Sigmoid colon (tissue), 4 donors: ENCODE measurements at regions not wholly inside any gene's neighbourhood (a gene's known extent, or its start where the extent isn't known, plus 50 kb on each side); places are given as distances from the start of the nearest gene placed in this dataset.

Experiments
- EP300 ChIP-seq, 4 donors: sonication (generic); formaldehyde crosslinking; IDR thresholded peaks; one replicate each; pipeline ENCODE4 v1.6.1; 2017; ENCODE audit warnings: antibody characterized with exemption in 4 of 4
- POLR2A ChIP-seq, 2 donors: fragments of 450-650 bp; IDR thresholded peaks; one replicate each; pipeline ENCODE4 v1.6.1; 2016; ENCODE audit warnings: antibody characterized with exemption in 2 of 2, mild to moderate bottlenecking in 2 of 2, moderate library complexity in 2 of 2
- TF ChIP-seq, protein P1 (sequence below), 4 experiments: fragments of 450-650 bp in 3 of 4; fragments of 200-600 bp in 1 of 4; IDR thresholded peaks; one replicate each; pipeline ENCODE4 v1.5.1; 2016 to 2019; ENCODE audit warnings: antibody characterized with exemption in 4 of 4, mild to moderate bottlenecking in 3 of 4, moderate library complexity in 2 of 4

DNA sequence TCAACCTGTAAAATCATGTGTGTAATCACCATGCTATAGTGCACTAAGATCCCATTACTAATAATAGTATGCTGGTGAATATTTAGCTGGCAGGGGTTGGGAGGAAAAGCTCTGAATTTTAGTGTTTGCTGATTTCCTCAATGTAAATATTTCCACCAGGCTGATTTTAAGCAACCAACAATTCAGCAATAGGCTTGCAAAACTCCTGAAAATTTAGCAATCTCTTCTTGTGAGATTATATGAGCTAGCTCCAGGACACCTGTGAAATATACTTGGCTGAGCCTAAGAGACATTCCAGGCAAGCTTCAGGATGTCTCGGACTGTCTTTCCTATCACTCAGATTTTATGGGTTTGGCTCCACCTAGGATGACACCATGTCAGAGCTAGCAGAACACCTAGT, 106.9 kb upstream of the ANO4 start:
- TF ChIP-seq, protein P1, sequence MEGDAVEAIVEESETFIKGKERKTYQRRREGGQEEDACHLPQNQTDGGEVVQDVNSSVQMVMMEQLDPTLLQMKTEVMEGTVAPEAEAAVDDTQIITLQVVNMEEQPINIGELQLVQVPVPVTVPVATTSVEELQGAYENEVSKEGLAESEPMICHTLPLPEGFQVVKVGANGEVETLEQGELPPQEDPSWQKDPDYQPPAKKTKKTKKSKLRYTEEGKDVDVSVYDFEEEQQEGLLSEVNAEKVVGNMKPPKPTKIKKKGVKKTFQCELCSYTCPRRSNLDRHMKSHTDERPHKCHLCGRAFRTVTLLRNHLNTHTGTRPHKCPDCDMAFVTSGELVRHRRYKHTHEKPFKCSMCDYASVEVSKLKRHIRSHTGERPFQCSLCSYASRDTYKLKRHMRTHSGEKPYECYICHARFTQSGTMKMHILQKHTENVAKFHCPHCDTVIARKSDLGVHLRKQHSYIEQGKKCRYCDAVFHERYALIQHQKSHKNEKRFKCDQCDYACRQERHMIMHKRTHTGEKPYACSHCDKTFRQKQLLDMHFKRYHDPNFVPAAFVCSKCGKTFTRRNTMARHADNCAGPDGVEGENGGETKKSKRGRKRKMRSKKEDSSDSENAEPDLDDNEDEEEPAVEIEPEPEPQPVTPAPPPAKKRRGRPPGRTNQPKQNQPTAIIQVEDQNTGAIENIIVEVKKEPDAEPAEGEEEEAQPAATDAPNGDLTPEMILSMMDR (IDR thresholded peaks at IDR 0.05) = no peak
- TF ChIP-seq POLR2A (IDR thresholded peaks at IDR 0.05) (no peak), EP300 (IDR thresholded peaks at IDR 0.05) (no peak)
